Stimulated activated CD4-positive, alpha-beta T cell treated with anti-CD3 and anti-CD28 coated beads, TNF-alpha, amount 100 ng/mL, for 24 hours (primary cell): ENCODE measurements at regions not wholly inside any gene's neighbourhood (a gene's known extent, or its start where the extent isn't known, plus 50 kb on each side); places are given as distances from the start of the nearest gene placed in this dataset.

Source experiments
- DNase-seq, 3 experiments: peaks; one replicate each; pipeline ENCODE4 v3.0.0-alpha.2; 2020; ENCODE audit warnings: low read depth in 3 of 3

GRCh38 chr18:75497576-75498235 lies 70.2 kb upstream of the SMIM21 start:
- no peak for DNase-seq

- DNase-seq = no peak
These were observed 68.6 kb upstream of the SMIM21 start for GRCh38 chr18:75496151-75496550.

GRCh38 chr18:75492852-75493251 lies 65.3 kb upstream of the SMIM21 start:
- DNase-seq = no peak

GRCh38 chr18:75491361-75491760 lies 63.9 kb upstream of the SMIM21 start:
- no peak for DNase-seq

- DNase-seq = no peak
These were observed 62.1 kb upstream of the SMIM21 start for GRCh38 chr18:75489493-75490190.

- no peak for DNase-seq
These were observed 56.2 kb upstream of the SMIM21 start for GRCh38 chr18:75483662-75484061.

GRCh38 chr18:75482880-75483279 lies 55.4 kb upstream of the SMIM21 start:
- no peak for DNase-seq

- DNase-seq = no peak
These were observed 53.0 kb upstream of the SMIM21 start for GRCh38 chr18:75480487-75480886.

GRCh38 chr18:75478996-75479880 lies 51.7 kb upstream of the SMIM21 start:
- no peak for DNase-seq

GRCh38 chr18:75477900-75478299 lies 50.4 kb upstream of the SMIM21 start:
- no peak for DNase-seq
